WTC11 (cell line): ENCODE measurements at regions not wholly inside any gene's neighbourhood (a gene's known extent, or its start where the extent isn't known, plus 50 kb on each side); places are given as distances from the start of the nearest gene placed in this dataset.

ENCODE experiments used
- ATAC-seq: fragments of 200-7000 bp; cut with Tn5 transposase; 2 replicates; pipeline ENCODE4 v1.10.0; 2021; ENCODE audit warnings: mild to moderate bottlenecking, moderate library complexity
- CTCF ChIA-PET: fragments of 300-600 bp; sonication (Branson Sonifier 250); formaldehyde crosslinking; loops from one replicate; lab custom pipeline; 2021; ENCODE audit warnings: antibody characterized with exemption; lab: Charles Lee
- POLR2A ChIA-PET: fragments of 350-600 bp; sonication (Branson Sonifier 250); formaldehyde crosslinking; loops from one replicate; lab custom pipeline; 2021; ENCODE audit warnings: antibody characterized with exemption; lab: Charles Lee
- DNase-seq: peaks from one replicate; pipeline ENCODE4 v3.0.0; 2021; ENCODE audit warnings: low spot score
- H3K27ac Mint-ChIP-seq: 2 replicates; pipeline ENCODE4 v1.8.0; 2021; ENCODE audit warnings: mixed read lengths
- H3K27me3 Mint-ChIP-seq: 2 replicates; pipeline ENCODE4 v1.8.0; 2021; ENCODE audit warnings: low read depth, mild to moderate bottlenecking, moderate library complexity, mixed read lengths
- H3K36me3 Mint-ChIP-seq: 2 replicates; pipeline ENCODE4 v1.8.0; 2021; ENCODE audit warnings: mixed read lengths
- H3K4me1 Mint-ChIP-seq: 2 replicates; pipeline ENCODE4 v1.8.0; 2022; ENCODE audit warnings: mixed read lengths
- H3K4me3 Mint-ChIP-seq: 2 replicates; pipeline ENCODE4 v1.8.0; 2021; ENCODE audit warnings: mild to moderate bottlenecking, moderate library complexity, mixed read lengths
- H3K9me3 Mint-ChIP-seq: 2 replicates; pipeline ENCODE4 v1.8.0; 2021; ENCODE audit warnings: mixed read lengths
- CREM ChIP-seq: sonication (generic); formaldehyde crosslinking; IDR thresholded peaks from 2 replicates; pipeline ENCODE4 v1.8.1; 2022; ENCODE audit warnings: mild to moderate bottlenecking, missing genetic modification reagents, moderate library complexity
- ELF4 ChIP-seq: sonication (generic); formaldehyde crosslinking; IDR thresholded peaks from 2 replicates; pipeline ENCODE4 v1.8.1; 2022; ENCODE audit warnings: low read depth, mild to moderate bottlenecking, moderate library complexity, missing genetic modification reagents
- FOXP1 ChIP-seq: sonication (generic); formaldehyde crosslinking; IDR thresholded peaks from 2 replicates; pipeline ENCODE4 v1.8.0; 2022; ENCODE audit warnings: missing genetic modification reagents, mild to moderate bottlenecking, moderate library complexity, borderline replicate concordance
- GTF2I ChIP-seq: fragments of 250-450 bp; sonication (Bioruptor Pico); conservative IDR thresholded peaks from 2 replicates; pipeline ENCODE4 v1.4.0; 2021; ENCODE audit warnings: mild to moderate bottlenecking
- IRF2 ChIP-seq: sonication (generic); formaldehyde crosslinking; IDR thresholded peaks from 2 replicates; pipeline ENCODE4 v1.8.0; 2022; ENCODE audit warnings: low read depth, missing genetic modification reagents, borderline replicate concordance
- NFYB ChIP-seq: sonication (generic); formaldehyde crosslinking; conservative IDR thresholded peaks from 2 replicates; pipeline ENCODE4 v1.8.0; 2022; ENCODE audit warnings: low read depth, missing genetic modification reagents
- SMAD4 ChIP-seq: sonication (generic); formaldehyde crosslinking; IDR thresholded peaks from 2 replicates; pipeline ENCODE4 v1.8.0; 2022; ENCODE audit warnings: mild to moderate bottlenecking, missing genetic modification reagents
- SP1 ChIP-seq: sonication (generic); formaldehyde crosslinking; conservative IDR thresholded peaks from 2 replicates; pipeline ENCODE4 v1.8.1; 2022; ENCODE audit warnings: missing genetic modification reagents
- ZNF232 ChIP-seq: sonication (generic); formaldehyde crosslinking; IDR thresholded peaks from 2 replicates; pipeline ENCODE4 v1.8.0; 2022; ENCODE audit warnings: mild to moderate bottlenecking, missing genetic modification reagents
- ZNF671 ChIP-seq: fragments of 250-450 bp; sonication (Bioruptor Pico); IDR thresholded peaks from 2 replicates; pipeline ENCODE4 v1.8.0; 2021; ENCODE audit warnings: mild to moderate bottlenecking
- TF ChIP-seq, protein P1 (sequence below): sonication (generic); formaldehyde crosslinking; IDR thresholded peaks from 2 replicates; pipeline ENCODE4 v1.8.0; 2023; ENCODE audit warnings: missing genetic modification reagents
- TF ChIP-seq, protein P2 (sequence below): sonication (generic); formaldehyde crosslinking; IDR thresholded peaks from 2 replicates; pipeline ENCODE4 v1.8.0; 2022; ENCODE audit warnings: mild to moderate bottlenecking, missing genetic modification reagents
- TF ChIP-seq, protein P3 (sequence below): fragments of 250-450 bp; sonication (Bioruptor Pico); conservative IDR thresholded peaks from 2 replicates; pipeline ENCODE4 v1.9.0; 2021; ENCODE audit warnings: mild to moderate bottlenecking
- TF ChIP-seq, protein P4 (sequence below): sonication (generic); formaldehyde crosslinking; IDR thresholded peaks from 2 replicates; pipeline ENCODE4 v1.8.0; 2023; ENCODE audit warnings: missing genetic modification reagents, mild to moderate bottlenecking, borderline replicate concordance
- TF ChIP-seq, protein P5 (sequence below): sonication (generic); formaldehyde crosslinking; IDR thresholded peaks from 2 replicates; pipeline ENCODE4 v1.8.1; 2023; ENCODE audit warnings: mild to moderate bottlenecking, missing genetic modification reagents, moderate library complexity
- TF ChIP-seq, protein P6 (sequence below): sonication (generic); formaldehyde crosslinking; IDR thresholded peaks from 2 replicates; pipeline ENCODE4 v1.8.1; 2023; ENCODE audit warnings: mild to moderate bottlenecking, missing genetic modification reagents
- TF ChIP-seq, protein P7 (sequence below): sonication (generic); formaldehyde crosslinking; IDR thresholded peaks from 2 replicates; pipeline ENCODE4 v1.8.0; 2022; ENCODE audit warnings: mild to moderate bottlenecking, missing genetic modification reagents

DNA sequence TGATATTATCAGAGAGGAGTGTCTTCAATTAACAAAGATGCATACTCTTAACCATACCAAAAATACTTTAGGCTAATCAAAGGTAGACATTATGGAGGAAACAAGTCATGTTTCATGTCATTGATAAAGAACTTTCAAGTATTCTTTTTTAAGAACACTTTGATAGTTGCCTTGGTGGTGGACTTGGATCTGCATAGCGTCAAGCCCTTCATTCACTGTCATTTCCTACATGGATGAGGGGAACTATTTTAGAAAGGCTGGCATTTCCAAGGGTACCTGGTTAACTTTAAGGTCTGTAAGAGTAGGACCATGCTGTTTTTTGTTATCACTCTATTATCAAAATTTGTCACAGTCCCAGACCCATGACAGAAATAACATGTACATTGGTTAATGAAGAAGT is 622.5 kb downstream of the PKHD1 start:
- POLR2A ChIA-PET = no interaction called here
- Mint-ChIP-seq H3K9me3 (no peaks in the 10 kb centered on the region), H3K27ac (no peak overlapping the region), H3K36me3 (no peaks in the 10 kb centered on the region)
- CTCF ChIA-PET = no interaction called here
- DNase-seq = no peak
- TF ChIP-seq SMAD4 (CRISPR knock-in tag) (no peak), CREM (CRISPR knock-in tag) (no peak), GTF2I (CRISPR knock-in tag) (no peak), IRF2 (CRISPR knock-in tag) (no peak), NFYB (CRISPR knock-in tag) (no peak), ZNF671 (no peak), SP1 (CRISPR knock-in tag) (no peak), ZNF232 (CRISPR knock-in tag) (no peak), ELF4 (CRISPR knock-in tag) (no peak), FOXP1 (CRISPR knock-in tag) (no peak)
- TF ChIP-seq, protein P1, sequence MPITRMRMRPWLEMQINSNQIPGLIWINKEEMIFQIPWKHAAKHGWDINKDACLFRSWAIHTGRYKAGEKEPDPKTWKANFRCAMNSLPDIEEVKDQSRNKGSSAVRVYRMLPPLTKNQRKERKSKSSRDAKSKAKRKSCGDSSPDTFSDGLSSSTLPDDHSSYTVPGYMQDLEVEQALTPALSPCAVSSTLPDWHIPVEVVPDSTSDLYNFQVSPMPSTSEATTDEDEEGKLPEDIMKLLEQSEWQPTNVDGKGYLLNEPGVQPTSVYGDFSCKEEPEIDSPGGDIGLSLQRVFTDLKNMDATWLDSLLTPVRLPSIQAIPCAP (CRISPR knock-in tag) = no peak
- TF ChIP-seq, protein P2, sequence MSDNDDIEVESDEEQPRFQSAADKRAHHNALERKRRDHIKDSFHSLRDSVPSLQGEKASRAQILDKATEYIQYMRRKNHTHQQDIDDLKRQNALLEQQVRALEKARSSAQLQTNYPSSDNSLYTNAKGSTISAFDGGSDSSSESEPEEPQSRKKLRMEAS = no peak
- TF ChIP-seq, protein P3, sequence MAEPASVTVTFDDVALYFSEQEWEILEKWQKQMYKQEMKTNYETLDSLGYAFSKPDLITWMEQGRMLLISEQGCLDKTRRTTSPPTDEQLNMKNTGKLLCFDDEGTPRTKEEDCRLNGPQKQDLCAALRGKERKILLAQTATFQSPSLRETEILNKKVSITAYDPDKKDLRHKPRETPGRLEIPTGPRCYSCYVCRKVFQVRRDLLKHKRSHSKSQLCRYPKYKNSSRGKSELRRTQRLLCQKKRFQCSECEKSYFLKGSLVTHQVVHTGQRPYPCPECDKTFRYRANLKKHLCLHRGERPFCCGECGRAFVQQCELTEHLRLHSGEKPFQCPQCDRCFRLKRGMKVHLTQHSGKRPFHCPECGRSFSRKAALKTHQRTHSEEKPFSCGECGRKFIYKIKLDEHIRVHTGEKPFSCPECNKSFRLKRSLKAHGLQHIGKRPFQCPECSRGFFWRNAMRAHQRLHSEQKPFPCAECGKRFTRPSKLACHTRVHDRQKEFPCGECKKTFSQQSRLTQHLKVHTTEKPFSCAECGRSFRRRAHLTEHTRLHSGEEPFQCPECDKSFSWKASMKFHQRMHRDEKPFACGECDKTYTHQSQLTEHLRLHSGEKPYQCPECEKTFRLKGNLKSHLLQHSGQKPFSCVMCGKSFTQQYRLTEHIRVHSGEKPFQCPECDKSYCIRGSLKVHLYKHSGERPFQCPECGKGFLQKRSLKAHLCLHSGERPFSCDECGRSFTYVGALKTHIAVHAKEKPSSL (CRISPR knock-in tag) = no peak
- TF ChIP-seq, protein P4, sequence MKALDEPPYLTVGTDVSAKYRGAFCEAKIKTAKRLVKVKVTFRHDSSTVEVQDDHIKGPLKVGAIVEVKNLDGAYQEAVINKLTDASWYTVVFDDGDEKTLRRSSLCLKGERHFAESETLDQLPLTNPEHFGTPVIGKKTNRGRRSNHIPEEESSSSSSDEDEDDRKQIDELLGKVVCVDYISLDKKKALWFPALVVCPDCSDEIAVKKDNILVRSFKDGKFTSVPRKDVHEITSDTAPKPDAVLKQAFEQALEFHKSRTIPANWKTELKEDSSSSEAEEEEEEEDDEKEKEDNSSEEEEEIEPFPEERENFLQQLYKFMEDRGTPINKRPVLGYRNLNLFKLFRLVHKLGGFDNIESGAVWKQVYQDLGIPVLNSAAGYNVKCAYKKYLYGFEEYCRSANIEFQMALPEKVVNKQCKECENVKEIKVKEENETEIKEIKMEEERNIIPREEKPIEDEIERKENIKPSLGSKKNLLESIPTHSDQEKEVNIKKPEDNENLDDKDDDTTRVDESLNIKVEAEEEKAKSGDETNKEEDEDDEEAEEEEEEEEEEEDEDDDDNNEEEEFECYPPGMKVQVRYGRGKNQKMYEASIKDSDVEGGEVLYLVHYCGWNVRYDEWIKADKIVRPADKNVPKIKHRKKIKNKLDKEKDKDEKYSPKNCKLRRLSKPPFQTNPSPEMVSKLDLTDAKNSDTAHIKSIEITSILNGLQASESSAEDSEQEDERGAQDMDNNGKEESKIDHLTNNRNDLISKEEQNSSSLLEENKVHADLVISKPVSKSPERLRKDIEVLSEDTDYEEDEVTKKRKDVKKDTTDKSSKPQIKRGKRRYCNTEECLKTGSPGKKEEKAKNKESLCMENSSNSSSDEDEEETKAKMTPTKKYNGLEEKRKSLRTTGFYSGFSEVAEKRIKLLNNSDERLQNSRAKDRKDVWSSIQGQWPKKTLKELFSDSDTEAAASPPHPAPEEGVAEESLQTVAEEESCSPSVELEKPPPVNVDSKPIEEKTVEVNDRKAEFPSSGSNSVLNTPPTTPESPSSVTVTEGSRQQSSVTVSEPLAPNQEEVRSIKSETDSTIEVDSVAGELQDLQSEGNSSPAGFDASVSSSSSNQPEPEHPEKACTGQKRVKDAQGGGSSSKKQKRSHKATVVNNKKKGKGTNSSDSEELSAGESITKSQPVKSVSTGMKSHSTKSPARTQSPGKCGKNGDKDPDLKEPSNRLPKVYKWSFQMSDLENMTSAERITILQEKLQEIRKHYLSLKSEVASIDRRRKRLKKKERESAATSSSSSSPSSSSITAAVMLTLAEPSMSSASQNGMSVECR = no peak
- TF ChIP-seq, protein P5, sequence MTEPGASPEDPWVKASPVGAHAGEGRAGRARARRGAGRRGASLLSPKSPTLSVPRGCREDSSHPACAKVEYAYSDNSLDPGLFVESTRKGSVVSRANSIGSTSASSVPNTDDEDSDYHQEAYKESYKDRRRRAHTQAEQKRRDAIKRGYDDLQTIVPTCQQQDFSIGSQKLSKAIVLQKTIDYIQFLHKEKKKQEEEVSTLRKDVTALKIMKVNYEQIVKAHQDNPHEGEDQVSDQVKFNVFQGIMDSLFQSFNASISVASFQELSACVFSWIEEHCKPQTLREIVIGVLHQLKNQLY = no peak
- TF ChIP-seq, protein P6, sequence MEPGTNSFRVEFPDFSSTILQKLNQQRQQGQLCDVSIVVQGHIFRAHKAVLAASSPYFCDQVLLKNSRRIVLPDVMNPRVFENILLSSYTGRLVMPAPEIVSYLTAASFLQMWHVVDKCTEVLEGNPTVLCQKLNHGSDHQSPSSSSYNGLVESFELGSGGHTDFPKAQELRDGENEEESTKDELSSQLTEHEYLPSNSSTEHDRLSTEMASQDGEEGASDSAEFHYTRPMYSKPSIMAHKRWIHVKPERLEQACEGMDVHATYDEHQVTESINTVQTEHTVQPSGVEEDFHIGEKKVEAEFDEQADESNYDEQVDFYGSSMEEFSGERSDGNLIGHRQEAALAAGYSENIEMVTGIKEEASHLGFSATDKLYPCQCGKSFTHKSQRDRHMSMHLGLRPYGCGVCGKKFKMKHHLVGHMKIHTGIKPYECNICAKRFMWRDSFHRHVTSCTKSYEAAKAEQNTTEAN (CRISPR knock-in tag) = no peak
- TF ChIP-seq, protein P7, sequence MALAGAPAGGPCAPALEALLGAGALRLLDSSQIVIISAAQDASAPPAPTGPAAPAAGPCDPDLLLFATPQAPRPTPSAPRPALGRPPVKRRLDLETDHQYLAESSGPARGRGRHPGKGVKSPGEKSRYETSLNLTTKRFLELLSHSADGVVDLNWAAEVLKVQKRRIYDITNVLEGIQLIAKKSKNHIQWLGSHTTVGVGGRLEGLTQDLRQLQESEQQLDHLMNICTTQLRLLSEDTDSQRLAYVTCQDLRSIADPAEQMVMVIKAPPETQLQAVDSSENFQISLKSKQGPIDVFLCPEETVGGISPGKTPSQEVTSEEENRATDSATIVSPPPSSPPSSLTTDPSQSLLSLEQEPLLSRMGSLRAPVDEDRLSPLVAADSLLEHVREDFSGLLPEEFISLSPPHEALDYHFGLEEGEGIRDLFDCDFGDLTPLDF (CRISPR knock-in tag) = no peak
- TF ChIP-seq, all 79 proteins: peak for 0
- no peak for ATAC-seq
- no peak overlapping the region for H3K4me3 Mint-ChIP-seq
- H3K4me1 Mint-ChIP-seq = peaks cover 15% of the 10 kb centered on the region
- H3K27me3 Mint-ChIP-seq = no peaks in the 10 kb centered on the region
